Stomach (tissue), 4 donors: ENCODE measurements at regions not wholly inside any gene's neighbourhood (a gene's known extent, or its start where the extent isn't known, plus 50 kb on each side); places are given as distances from the start of the nearest gene placed in this dataset.

Experiments
- CTCF ChIP-seq, 7 experiments: fragments of 450-650 bp in 4 of 7; fragments of 200-600 bp in 3 of 7; sonication (generic) in 3 of 7; IDR thresholded peaks; one replicate each; pipeline ENCODE4 v1.5.1; 2016 to 2019; ENCODE audit warnings: antibody characterized with exemption in 7 of 7, control low read depth in 2 of 7, mild to moderate bottlenecking in 1 of 7
- EP300 ChIP-seq: sonication (generic); formaldehyde crosslinking; IDR thresholded peaks from one replicate; pipeline ENCODE4 v1.6.1; 2017; ENCODE audit warnings: antibody characterized with exemption
- POLR2A ChIP-seq, 4 donors: fragments of 450-650 bp; IDR thresholded peaks; one replicate each; pipeline ENCODE4 v1.6.1; 2016; ENCODE audit warnings: antibody characterized with exemption in 4 of 4, control low read depth in 2 of 4, mild to moderate bottlenecking in 1 of 4, moderate library complexity in 1 of 4
- POLR2AphosphoS5 ChIP-seq, 3 donors: sonication (generic); formaldehyde crosslinking; IDR thresholded peaks; one replicate each; pipeline ENCODE4 v1.6.1; 2016; ENCODE audit warnings: antibody characterized with exemption in 3 of 3

DNA sequence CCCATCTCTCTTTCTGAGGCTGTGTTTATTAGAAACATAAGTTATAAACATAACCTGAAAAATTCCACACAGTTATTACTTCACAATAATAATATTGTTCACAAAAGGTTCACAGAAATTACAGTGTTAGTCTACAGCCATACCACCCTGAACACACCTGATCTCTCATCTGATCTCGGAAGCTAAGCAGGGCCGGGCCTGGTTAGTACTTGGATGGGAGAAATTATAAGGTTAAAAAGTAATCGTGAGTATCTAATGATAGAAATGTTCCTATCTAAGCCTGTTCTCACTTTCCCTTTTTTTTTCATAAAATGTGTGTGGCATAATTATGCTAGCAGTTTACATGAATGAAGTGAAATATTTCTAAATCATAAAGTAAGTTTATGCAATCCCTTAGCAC is 647.8 kb downstream of the TBC1D32 start:
- TF ChIP-seq CTCF (IDR thresholded peaks at IDR 0.05): no peak
- no peak for TF ChIP-seq EP300
- TF ChIP-seq POLR2A (IDR thresholded peaks at IDR 0.05): no peak
- TF ChIP-seq POLR2AphosphoS5 (IDR thresholded peaks at IDR 0.05): no peak
